ENCODE measurements at regions not wholly inside any gene's neighbourhood (a gene's known extent, or its start where the extent isn't known, plus 50 kb on each side); places are given as distances from the start of the nearest gene placed in this dataset.

- Histone ChIP-seq H3K4me3 (ENCODE audit: low read length) (no peak overlapping the region), H4K20me1 (ENCODE audit: insufficient read depth, low read length) (no peaks in the 10 kb centered on the region), H3K27me3 (ENCODE audit: low read depth, low read length) (no peaks in the 10 kb centered on the region; the same call in 1 of the 2 replicates), H3K79me2 (ENCODE audit: low read length) (no peaks in the 10 kb centered on the region), H3K9ac (ENCODE audit: low read length) (no peak overlapping the region), H3K4me2 (ENCODE audit: low read length) (no peak overlapping the region), H3K4me1 (ENCODE audit: low read length) (no peaks in the 10 kb centered on the region; the same call in 1 of the 2 replicates), H3K27ac (ENCODE audit: low read length) (no peak overlapping the region), H3K36me3 (replicated peaks; ENCODE audit: low read depth, low read length) (no peaks in the 10 kb centered on the region), H3K9me3 (ENCODE audit: insufficient read depth, low read length) (no peaks in the 10 kb centered on the region), H2AFZ (ENCODE audit: low read depth, low read length) (no peak overlapping the region)
- TF ChIP-seq EZH2phosphoT487 (IDR thresholded peaks at IDR 0.05; ENCODE audit: low read depth), result no peak
Measured at GRCh38 chr1:55381491-55381890, 166.3 kb upstream of the USP24 start.

- Histone ChIP-seq H3K27ac (ENCODE audit: low read length) (no peak overlapping the region), H3K36me3 (replicated peaks; ENCODE audit: low read depth, low read length) (no peaks in the 10 kb centered on the region)
- no peak for TF ChIP-seq EZH2phosphoT487 (IDR thresholded peaks at IDR 0.05; ENCODE audit: low read depth)
- TF ChIP-seq, protein P1, sequence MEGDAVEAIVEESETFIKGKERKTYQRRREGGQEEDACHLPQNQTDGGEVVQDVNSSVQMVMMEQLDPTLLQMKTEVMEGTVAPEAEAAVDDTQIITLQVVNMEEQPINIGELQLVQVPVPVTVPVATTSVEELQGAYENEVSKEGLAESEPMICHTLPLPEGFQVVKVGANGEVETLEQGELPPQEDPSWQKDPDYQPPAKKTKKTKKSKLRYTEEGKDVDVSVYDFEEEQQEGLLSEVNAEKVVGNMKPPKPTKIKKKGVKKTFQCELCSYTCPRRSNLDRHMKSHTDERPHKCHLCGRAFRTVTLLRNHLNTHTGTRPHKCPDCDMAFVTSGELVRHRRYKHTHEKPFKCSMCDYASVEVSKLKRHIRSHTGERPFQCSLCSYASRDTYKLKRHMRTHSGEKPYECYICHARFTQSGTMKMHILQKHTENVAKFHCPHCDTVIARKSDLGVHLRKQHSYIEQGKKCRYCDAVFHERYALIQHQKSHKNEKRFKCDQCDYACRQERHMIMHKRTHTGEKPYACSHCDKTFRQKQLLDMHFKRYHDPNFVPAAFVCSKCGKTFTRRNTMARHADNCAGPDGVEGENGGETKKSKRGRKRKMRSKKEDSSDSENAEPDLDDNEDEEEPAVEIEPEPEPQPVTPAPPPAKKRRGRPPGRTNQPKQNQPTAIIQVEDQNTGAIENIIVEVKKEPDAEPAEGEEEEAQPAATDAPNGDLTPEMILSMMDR (IDR thresholded peaks at IDR 0.05; ENCODE audit: low read depth, low read length), result no peak
Measured at GRCh38 chr1:55380355-55380970, 165.3 kb upstream of the USP24 start.

GRCh38 chr1:55378582-55378981 lies 163.4 kb upstream of the USP24 start:
- no peaks in the 10 kb centered on the region for H4K20me1 ChIP-seq (ENCODE audit: insufficient read depth, low read length)
- no peaks in the 10 kb centered on the region for H3K36me3 ChIP-seq (replicated peaks; ENCODE audit: low read depth, low read length)
- no peaks in the 10 kb centered on the region for H3K4me1 ChIP-seq (ENCODE audit: low read length)
- no peak overlapping the region for H2AFZ ChIP-seq (ENCODE audit: low read depth, low read length)
- H3K9me3 ChIP-seq (ENCODE audit: insufficient read depth, low read length), result no peaks in the 10 kb centered on the region
- no peaks in the 10 kb centered on the region for H3K27me3 ChIP-seq (ENCODE audit: low read depth, low read length)
- no peak overlapping the region for H3K4me3 ChIP-seq (ENCODE audit: low read length)
- no peak overlapping the region for H3K27ac ChIP-seq (ENCODE audit: low read length)
- TF ChIP-seq EZH2phosphoT487 (IDR thresholded peaks at IDR 0.05; ENCODE audit: low read depth), result no peak
- TF ChIP-seq, protein P1 (IDR thresholded peaks at IDR 0.05; ENCODE audit: low read depth, low read length), result peak; percentile 50
- H3K4me2 ChIP-seq (ENCODE audit: low read length), result no peak overlapping the region
- no peaks in the 10 kb centered on the region for H3K79me2 ChIP-seq (ENCODE audit: low read length)
- H3K9ac ChIP-seq (ENCODE audit: low read length), result no peak overlapping the region

More at GRCh38 chr1:55380355-55380970, 165.3 kb upstream of the USP24 start:
- Histone ChIP-seq H2AFZ (ENCODE audit: low read depth, low read length) (no peak overlapping the region), H3K79me2 (ENCODE audit: low read length) (no peaks in the 10 kb centered on the region), H3K4me1 (ENCODE audit: low read length) (no peaks in the 10 kb centered on the region; the same call in 1 of the 2 replicates), H3K9ac (ENCODE audit: low read length) (no peak overlapping the region), H3K9me3 (ENCODE audit: insufficient read depth, low read length) (no peaks in the 10 kb centered on the region), H3K4me3 (ENCODE audit: low read length) (no peak overlapping the region), H3K27me3 (ENCODE audit: low read depth, low read length) (no peaks in the 10 kb centered on the region; the same call in 1 of the 2 replicates), H3K4me2 (ENCODE audit: low read length) (no peak overlapping the region), H4K20me1 (ENCODE audit: insufficient read depth, low read length) (no peaks in the 10 kb centered on the region)

DNA sequence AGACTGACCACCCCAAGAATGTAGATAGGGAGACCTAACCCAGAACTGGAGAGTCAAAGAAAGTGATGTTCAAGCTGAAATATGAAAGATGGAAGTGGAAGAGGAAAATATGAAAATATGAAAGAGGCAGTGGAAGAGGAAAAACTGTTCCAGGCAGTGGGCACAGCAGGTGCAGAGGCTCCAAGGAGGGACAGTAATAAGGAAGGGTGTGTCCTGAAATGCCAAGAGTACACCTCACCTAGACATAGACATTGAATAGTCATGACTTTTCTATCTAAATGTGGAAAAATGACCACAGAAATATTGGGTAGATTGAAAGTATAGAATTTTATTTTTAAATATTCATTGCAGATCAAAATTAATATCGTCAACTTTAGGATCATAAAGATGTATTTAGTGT lies 161.7 kb upstream of the USP24 start:
- Histone ChIP-seq H3K27ac (ENCODE audit: low read length) (no peak overlapping the region), H3K4me3 (ENCODE audit: low read length) (no peak overlapping the region), H2AFZ (ENCODE audit: low read depth, low read length) (no peak overlapping the region), H3K4me2 (ENCODE audit: low read length) (no peak overlapping the region), H3K9ac (ENCODE audit: low read length) (no peak overlapping the region), H4K20me1 (ENCODE audit: insufficient read depth, low read length) (no peaks in the 10 kb centered on the region), H3K9me3 (ENCODE audit: insufficient read depth, low read length) (no peaks in the 10 kb centered on the region), H3K79me2 (ENCODE audit: low read length) (no peaks in the 10 kb centered on the region), H3K4me1 (ENCODE audit: low read length) (no peaks in the 10 kb centered on the region), H3K27me3 (ENCODE audit: low read depth, low read length) (no peaks in the 10 kb centered on the region), H3K36me3 (replicated peaks; ENCODE audit: low read depth, low read length) (no peaks in the 10 kb centered on the region)
- TF ChIP-seq, protein P1 (IDR thresholded peaks at IDR 0.05; ENCODE audit: low read depth, low read length), result no peak
- TF ChIP-seq EZH2phosphoT487 (IDR thresholded peaks at IDR 0.05; ENCODE audit: low read depth), result no peak

Measured in OCI-LY3 (cell line).